AG04449 (cell line): ENCODE measurements at regions not wholly inside any gene's neighbourhood (a gene's known extent, or its start where the extent isn't known, plus 50 kb on each side); places are given as distances from the start of the nearest gene placed in this dataset.
A peak's percentile ranks its signal among the peaks of the same experiment; 100 is the strongest.

ENCODE experiments used
- CTCF ChIA-PET: fragments of 350-600 bp; formaldehyde crosslinking; extraction: SDS; loops from one replicate; lab custom pipeline; 2021; ENCODE audit warnings: antibody characterized with exemption; lab: Yijun Ruan, JAX
- POLR2A ChIA-PET: fragments of 400-600, 350-600 bp; formaldehyde crosslinking; extraction: SDS; loops from one replicate; lab custom pipeline; 2020; ENCODE audit warnings: antibody characterized with exemption, inconsistent platforms; lab: Yijun Ruan, JAX
- DNase-seq: peaks from one replicate; pipeline ENCODE4 v3.0.0-alpha.2; 2010; ENCODE audit warnings: low read depth, low spot score
- H3K4me3 ChIP-seq: 2 replicates; pipeline ENCODE4 v1.5.1; 2011; ENCODE audit warnings: low read depth, mild to moderate bottlenecking, control low read depth, low read length
- CTCF ChIP-seq: IDR thresholded peaks from one replicate; pipeline ENCODE4 v1.5.1; 2011; ENCODE audit warnings: mild to moderate bottlenecking, moderate library complexity, low read length, control low read depth, inconsistent platforms; ENCODE audit not compliant: insufficient read depth; ENCODE audit errors: missing control alignments

GRCh38 chr10:78407009-78407711 is 373.5 kb downstream of the RPS24 start:
- peak; percentile 47 for DNase-seq
- peak overlapping the region; percentile 51 for H3K4me3 ChIP-seq
- ChIA-PET CTCF (no interaction called here), POLR2A (no interaction called here)
- no peak for TF ChIP-seq CTCF

- no peak overlapping the region for H3K4me3 ChIP-seq
- TF ChIP-seq CTCF: no peak
- ChIA-PET CTCF (no interaction called here), POLR2A (no interaction called here)
- DNase-seq: no peak
These were observed 374.3 kb downstream of the RPS24 start for GRCh38 chr10:78407966-78408365.

DNA sequence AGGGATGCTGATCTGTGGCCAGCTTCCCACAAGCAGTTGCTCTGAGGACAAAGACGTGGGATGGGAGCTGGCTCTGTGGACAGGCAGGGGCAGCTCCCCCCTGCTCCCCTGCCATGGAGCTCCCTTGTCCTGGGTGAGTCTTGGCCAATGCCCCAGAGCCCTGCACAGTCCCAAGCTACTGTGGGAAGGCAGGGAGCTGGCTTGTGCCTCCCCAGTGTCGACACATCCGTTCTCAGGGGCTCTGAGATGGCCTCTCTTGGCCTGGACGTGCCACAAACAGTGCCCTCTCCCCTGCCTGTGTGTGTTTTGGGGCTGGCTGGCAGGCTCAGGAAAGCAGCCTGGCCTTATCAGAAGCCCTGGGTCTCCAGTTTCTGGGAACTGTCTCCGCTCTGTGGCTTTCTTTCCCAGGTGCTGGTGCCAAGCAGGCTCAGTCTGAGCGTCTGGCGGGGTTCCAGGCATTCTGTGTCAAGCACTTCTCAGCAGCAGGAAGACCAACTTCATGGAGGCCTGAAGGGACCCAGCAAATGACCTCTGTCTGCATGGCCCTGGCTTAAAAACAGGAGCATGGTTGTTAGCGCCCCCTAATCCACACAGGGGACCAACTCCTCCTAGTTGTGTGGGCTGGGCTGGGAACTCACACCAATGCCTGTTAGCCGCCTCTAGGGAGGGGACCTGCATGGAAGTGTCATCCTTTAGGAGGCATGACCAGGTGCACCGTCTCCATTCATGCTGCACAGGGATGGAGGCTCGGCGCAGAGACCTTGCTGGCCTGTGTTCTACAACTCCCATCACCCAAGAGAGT is 375.2 kb downstream of the RPS24 start:
- ChIA-PET CTCF (no interaction called here), POLR2A (no interaction called here)
- DNase-seq: no peak
- H3K4me3 ChIP-seq: no peak overlapping the region
- TF ChIP-seq CTCF: no peak

DNA sequence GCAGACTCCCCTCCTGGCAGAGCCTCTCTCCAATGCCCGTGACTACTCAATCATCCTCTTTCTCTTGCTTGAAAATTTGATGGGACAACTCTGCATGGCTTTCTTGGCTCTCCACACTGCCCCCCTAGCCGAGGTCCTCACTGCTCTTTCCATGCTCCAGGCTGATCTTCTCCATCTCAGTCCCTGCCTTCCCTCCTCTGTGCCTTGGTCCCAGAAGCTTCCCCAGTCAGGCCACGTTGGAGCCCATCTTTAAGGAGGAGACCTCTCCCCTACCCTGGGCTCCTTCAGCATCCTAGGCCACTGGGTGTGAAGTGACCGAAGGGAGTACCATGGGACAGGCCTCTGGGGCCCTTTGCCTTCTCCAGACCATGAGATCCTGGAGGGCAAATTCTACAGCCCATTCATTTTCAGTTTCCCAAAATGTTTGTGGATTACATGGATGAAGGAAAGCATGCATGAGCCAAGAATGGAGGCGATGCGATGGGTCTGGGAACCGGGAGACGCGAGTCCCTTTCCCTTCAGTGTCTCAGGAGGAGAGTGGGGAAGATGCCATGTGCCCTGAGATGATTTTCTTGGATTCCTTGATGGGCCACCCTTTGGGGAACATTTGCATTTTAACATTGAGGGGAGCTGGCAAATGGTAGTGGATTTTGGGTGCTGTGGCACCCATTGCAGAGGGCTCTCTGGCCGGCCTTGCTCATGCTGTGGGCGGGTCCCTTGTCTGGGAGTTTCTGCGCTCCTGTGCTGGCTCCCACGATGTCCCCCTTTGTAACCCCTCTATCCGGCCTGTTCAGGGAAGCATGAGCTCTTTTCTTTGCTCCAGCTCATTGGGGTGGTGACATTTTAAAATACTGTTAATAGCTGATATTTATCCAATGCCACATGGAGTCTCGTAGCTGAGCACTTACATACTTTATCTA is 376.6 kb downstream of the RPS24 start:
- DNase-seq: no peak
- CTCF ChIA-PET: no interaction called here
- TF ChIP-seq CTCF: no peak
- POLR2A ChIA-PET: no interaction called here
- no peak overlapping the region for H3K4me3 ChIP-seq

- no peak for DNase-seq
- CTCF ChIA-PET: no interaction called here
- TF ChIP-seq CTCF: no peak
- no peak overlapping the region for H3K4me3 ChIP-seq
- POLR2A ChIA-PET: no interaction called here
These were observed 378.1 kb downstream of the RPS24 start for GRCh38 chr10:78411716-78412115.
